ENCODE measurements at regions not wholly inside any gene's neighbourhood (a gene's known extent, or its start where the extent isn't known, plus 50 kb on each side); places are given as distances from the start of the nearest gene placed in this dataset.

DNA sequence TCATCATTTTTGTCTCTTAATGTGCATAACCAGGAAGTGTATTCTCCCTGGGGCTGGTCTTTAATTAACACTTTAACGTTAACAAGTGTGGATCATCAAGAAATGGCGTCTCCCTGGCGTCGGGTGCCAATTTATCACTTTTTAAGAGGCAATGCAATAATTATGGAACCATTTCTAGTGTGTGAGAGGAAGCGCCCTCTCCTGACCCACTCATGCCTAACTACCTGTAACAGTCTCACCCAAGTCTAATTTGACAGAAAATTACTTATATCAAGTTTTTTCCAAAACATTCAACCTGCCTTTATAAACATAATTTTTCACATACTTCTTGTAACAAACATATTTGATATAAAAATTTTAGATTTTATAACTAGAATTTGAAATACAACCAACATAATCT, 905.3 kb upstream of the MDGA2 start:
- Histone ChIP-seq H3K9ac (ENCODE audit: insufficient read depth, low read length, poor library complexity, severe bottlenecking) (no peak overlapping the region), H3K4me1 (ENCODE audit: control insufficient read depth in 1 of 2, insufficient read depth in 2 of 2, low read length in 2 of 2) (no peaks in the 10 kb centered on the region)

DNA sequence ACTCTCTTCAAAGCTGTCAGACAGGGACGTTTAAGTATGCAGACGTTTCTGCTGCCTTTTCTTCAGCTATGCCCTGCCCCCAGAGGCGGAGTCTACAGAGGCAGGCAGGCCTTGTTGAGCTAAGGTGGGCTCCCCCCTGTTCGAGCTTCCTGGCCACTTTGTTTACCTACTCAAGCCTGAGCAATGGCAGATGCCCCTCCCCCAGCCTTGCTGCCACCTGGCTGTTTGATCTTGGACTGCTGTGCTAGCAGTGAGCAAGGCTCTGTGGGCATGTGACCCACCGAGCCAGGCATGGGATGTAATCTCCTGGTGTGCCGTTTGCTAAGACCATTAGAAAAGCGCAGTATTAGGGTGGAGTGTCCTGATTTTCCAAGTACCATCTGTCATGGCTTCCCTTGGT, 900.4 kb upstream of the MDGA2 start:
- Histone ChIP-seq H3K4me2 (replicated peaks; ENCODE audit: extremely low read depth, low read length, poor library complexity, severe bottlenecking) (no peak overlapping the region), H3K4me3 (replicated peaks in 1 of 3; ENCODE audit: low read depth in 2 of 3, low read length in 3 of 3) (no peak overlapping the region), H3K36me3 (replicated peaks in 1 of 2; ENCODE audit: control insufficient read depth in 1 of 2, insufficient read depth in 2 of 2, low read length in 2 of 2) (no peaks in the 10 kb centered on the region), H3K9me3 (replicated peaks in 1 of 2; ENCODE audit: control insufficient read depth in 1 of 2, insufficient read depth in 1 of 2, low read length in 2 of 2) (peaks cover 5 to 10% of the 10 kb centered on the region in 2 donors), H3K79me2 (ENCODE audit: insufficient read depth, low read length) (no peaks in the 10 kb centered on the region), H3K27me3 (ENCODE audit: control insufficient read depth in 2 of 2, insufficient read depth in 2 of 2, low read length in 2 of 2) (no peaks in the 10 kb centered on the region), H3K27ac (ENCODE audit: low read depth in 1 of 2, low read length in 2 of 2) (no peak overlapping the region), H3K9ac (ENCODE audit: insufficient read depth, low read length, poor library complexity, severe bottlenecking) (no peak overlapping the region), H4K20me1 (ENCODE audit: insufficient read depth, low read length) (no peaks in the 10 kb centered on the region), H3K4me1 (ENCODE audit: control insufficient read depth in 1 of 2, insufficient read depth in 2 of 2, low read length in 2 of 2) (no peaks in the 10 kb centered on the region), H2AFZ (ENCODE audit: insufficient read depth, low read depth, low read length, poor library complexity, severe bottlenecking) (no peak overlapping the region)
- intact Hi-C loops (cut with micrococcal nuclease) = no loop called here
- H3K4me3 Mint-ChIP-seq = no peak overlapping the region
- no peak for DNase-seq
- H3K27ac Mint-ChIP-seq = no peak overlapping the region
- H3K36me3 Mint-ChIP-seq = no peaks in the 10 kb centered on the region
- peaks cover 0 to 15% (median 12%) of the 10 kb centered on the region in 7 donors for H3K9me3 Mint-ChIP-seq
- no peak for TF ChIP-seq CTCF (IDR thresholded peaks at IDR 0.05)
- H3K4me1 Mint-ChIP-seq = no peaks in the 10 kb centered on the region
- peaks cover 0 to 2% (median 0%) of the 10 kb centered on the region in 3 donors for H3K27me3 Mint-ChIP-seq (ENCODE audit: low read depth in 3 of 3)
- 76% methylated on average over 7 of the region's 7 CpGs for WGBS (ENCODE audit: insufficient coverage)

More for the DNA sequence above, 905.3 kb upstream of the MDGA2 start:
- no peak overlapping the region for H2AFZ ChIP-seq (ENCODE audit: insufficient read depth, low read depth, low read length, poor library complexity, severe bottlenecking)
- H3K4me3 ChIP-seq (replicated peaks in 1 of 3; ENCODE audit: low read depth in 2 of 3, low read length in 3 of 3) = no peak overlapping the region
- no peak overlapping the region for H3K4me3 Mint-ChIP-seq
- H4K20me1 ChIP-seq (ENCODE audit: insufficient read depth, low read length) = no peaks in the 10 kb centered on the region
- no peaks in the 10 kb centered on the region for H3K27me3 ChIP-seq (ENCODE audit: control insufficient read depth in 2 of 2, insufficient read depth in 2 of 2, low read length in 2 of 2)
- H3K36me3 Mint-ChIP-seq = no peaks in the 10 kb centered on the region
- no peaks in the 10 kb centered on the region for H3K36me3 ChIP-seq (replicated peaks in 1 of 2; ENCODE audit: control insufficient read depth in 1 of 2, insufficient read depth in 2 of 2, low read length in 2 of 2)
- H3K4me2 ChIP-seq (replicated peaks; ENCODE audit: extremely low read depth, low read length, poor library complexity, severe bottlenecking) = no peak overlapping the region
- peaks cover 0 to 2% (median 0%) of the 10 kb centered on the region in 3 donors for H3K27me3 Mint-ChIP-seq (ENCODE audit: low read depth in 3 of 3)
- TF ChIP-seq CTCF (IDR thresholded peaks at IDR 0.05) = no peak
- H3K9me3 ChIP-seq (replicated peaks in 1 of 2; ENCODE audit: control insufficient read depth in 1 of 2, insufficient read depth in 1 of 2, low read length in 2 of 2) = peaks cover 5 to 6% of the 10 kb centered on the region in 2 donors
- H3K79me2 ChIP-seq (ENCODE audit: insufficient read depth, low read length) = no peaks in the 10 kb centered on the region
- no peak for DNase-seq
- H3K27ac Mint-ChIP-seq = no peak overlapping the region
- H3K4me1 Mint-ChIP-seq = no peaks in the 10 kb centered on the region
- H3K27ac ChIP-seq (ENCODE audit: low read depth in 1 of 2, low read length in 2 of 2) = no peak overlapping the region
- no CpG with 5 or more reads among the region's 5 CpGs for WGBS (ENCODE audit: insufficient coverage)
- intact Hi-C loops (cut with micrococcal nuclease) = no loop called here
- H3K9me3 Mint-ChIP-seq = peaks cover 0 to 3% (median 0%) of the 10 kb centered on the region in 7 donors
